GM20431 (cell line): ENCODE measurements at regions not wholly inside any gene's neighbourhood (a gene's known extent, or its start where the extent isn't known, plus 50 kb on each side); places are given as distances from the start of the nearest gene placed in this dataset.
"Not testable (repeated sequence)": the region's sequence is repeated elsewhere in the genome, so short reads cannot be mapped to it uniquely, and the experiment has no call there.

ENCODE experiments used
- in situ Hi-C: fragments of 300-500 bp; cut with MseI, MboI; formaldehyde crosslinking; loops from one replicate; pipeline ENCODE4 v1.15.0; 2020; ENCODE audit warnings: low sequenced_read_pairs; ENCODE audit not compliant: unreplicated experiment

DNA sequence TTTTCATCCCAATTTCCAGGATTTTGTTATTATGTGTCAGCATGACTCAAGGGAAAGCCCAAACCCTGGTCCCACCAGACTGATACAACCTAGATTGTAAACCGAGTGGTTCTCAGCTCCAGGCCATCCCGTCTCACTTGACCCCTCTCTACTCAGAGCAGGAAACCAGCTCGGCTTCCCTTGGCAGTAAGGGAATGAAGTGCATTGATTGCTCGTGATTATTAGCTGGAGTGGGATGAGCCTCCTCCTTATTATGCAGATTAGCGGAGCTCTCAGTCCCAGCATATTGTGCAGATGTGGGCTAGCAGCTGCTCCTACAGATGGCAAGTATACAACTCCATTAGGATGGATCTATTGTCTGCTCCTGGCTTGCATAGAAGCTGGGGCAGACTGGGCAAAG lies 167.6 kb downstream of the LNPK start:
- in situ Hi-C loops = no loop called here

DNA sequence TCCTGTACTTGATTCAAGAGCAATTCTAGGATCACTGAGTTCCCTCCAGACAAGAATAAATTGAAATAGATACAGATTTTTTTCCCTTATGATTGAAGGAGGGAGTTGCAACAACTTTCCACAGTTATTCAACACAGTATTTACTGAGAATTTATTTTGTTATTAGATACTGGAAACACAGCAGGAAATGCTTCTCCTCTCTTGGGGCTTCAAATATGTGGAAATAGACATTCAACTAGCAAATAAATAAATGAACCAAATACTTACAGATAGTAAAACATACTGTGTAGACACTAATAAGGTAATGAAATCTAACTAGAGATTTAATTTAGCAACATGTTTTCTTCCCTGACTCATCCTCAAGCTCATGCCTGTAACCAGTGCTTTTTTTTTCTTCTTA lies 169.2 kb downstream of the LNPK start:
- in situ Hi-C loops = no loop called here

DNA sequence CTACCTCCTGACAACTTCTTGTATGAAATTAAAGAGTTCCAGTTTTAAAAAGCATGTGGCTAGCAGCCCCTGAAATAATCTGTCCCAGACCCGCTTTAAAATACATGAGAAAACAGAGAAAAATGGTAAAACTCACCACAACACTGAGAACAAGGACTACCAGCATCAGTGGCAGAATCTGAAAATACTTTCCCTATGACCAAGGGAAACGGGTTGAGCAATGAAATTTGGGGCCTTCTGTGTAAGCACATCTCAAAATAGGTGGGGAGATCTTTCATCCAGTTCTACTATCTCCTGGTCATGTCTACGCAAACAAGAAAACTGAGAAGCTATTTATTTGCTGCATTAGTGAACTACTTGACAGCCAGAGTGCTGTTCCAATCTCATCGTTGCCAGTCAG lies 172.3 kb downstream of the LNPK start:
- in situ Hi-C loops = no loop called here

DNA sequence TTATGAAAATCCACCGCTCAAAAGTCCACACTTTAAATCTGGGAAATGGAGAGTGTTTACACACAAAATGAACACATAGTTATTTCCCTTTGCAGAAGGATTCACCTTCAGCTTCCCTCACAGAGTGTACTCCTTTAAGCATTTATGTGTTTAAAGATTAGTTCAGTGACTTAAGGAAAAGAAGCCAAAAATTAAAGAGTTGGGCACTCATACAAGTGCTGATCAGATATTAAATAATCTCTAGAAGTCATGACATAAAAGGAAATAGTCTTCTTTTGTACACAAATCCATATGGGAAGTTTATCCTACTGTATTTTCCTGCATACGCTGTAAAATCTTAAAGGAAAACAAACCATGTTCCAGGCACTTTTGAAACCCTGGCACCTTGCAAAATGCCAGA lies 174.2 kb downstream of the LNPK start:
- in situ Hi-C loops = no loop called here

DNA sequence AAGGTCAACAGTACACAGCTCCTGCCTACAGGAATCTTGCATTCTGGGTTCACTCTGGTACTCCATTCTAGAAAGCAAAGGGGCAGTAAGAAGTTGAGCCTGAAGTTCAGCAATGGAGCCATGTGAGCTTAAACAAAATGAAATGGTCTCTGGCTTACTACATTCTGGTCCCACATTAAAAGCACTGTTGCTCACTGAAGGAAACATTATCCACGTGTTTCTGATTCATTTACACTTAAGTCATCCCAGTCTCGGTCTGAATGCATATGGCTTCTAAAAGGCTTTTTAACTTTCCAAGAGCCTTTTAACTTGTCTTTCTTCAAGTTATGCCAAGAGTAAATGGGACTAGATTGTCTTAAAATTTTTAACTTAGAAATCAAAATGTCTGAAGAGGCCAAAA lies 177.8 kb downstream of the LNPK start:
- in situ Hi-C loops = no loop called here

DNA sequence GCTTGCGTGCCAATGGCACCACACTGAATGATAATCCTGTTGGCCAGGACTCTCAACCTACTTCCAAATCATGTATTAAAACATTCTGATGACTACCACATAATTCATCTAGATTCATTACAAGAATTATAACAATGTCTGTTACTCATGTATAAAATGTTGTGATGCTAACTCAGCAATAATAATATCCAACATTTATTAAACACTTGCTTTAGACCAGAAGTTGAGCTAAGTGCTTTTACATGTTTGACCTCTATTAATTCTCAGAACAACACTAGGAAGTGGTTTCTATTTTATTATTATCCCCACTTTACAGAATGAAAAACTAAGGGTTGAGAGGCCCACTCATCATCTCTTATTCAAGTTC lies 178.4 kb downstream of the LNPK start:
- in situ Hi-C loops = no loop called here

DNA sequence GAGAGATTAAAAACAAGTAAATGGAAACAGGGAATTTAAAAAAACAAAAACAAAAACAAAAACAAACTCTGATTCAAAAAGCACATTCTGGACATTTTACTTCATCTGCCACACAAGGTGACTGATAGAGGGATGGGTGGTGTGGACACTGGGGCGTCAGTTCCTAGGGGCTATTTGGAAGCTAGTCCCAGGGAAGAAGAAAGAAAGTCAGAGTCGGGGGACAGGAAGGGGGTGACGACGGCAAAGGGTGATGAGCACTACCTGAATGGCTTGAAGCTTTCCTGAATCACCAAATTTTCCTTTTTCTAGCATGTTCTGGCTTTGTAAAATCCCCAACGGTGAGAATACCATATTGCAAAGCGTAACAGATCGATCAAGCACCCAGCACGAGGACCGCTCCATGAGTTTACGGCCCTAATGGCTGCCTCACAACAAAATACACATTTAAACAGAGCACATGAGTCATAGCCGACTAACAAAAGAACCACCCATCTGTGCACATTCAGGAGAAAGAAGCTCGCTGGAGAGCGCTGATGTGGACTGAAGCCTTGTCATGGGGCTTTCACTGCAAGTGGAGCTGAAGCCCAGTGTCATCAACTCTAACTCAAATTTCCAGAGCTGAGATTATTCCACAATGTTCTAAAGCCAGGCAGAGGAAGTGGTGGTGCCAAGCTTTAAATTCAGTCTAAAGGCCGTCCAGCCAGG lies 178.9 kb downstream of the LNPK start:
- in situ Hi-C loops = no loop called here

DNA sequence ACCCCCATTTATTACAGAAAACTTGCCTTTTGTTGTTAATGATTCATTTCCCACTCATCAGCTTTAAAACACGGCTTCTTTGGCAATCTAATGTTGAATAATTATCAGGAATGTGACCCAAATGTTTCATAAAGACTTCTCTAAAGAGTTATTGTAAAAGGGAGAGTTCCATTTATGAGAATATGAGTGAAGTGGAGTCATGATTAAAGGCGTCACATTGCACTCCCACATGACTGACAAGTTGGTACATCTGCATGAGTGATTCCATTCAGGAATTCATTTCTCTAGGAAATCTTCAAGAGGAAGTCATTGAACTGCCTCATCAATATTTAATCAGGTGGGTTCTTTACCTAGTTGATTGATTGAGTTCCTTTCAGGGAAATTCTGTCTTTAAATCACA lies 184.8 kb downstream of the LNPK start:
- in situ Hi-C loops = no loop called here

DNA sequence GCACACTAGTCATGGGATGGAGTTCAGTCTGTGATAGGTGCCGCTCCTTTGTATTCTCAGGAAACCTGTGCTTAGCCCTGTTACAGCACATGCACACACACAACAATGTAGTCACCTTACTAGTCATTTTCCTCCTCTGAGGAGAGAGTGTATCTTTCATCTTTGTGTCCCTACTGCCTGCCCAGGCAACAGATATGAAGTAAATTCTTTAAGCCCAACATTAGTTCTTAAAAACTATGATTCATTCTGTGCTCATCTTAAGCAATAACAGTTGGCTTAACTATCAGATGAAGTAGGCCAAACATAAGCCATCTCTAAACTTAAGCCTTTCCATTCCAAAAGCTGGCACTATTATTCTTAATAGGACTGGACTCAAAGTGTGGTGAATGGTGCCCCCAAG lies 186.5 kb downstream of the LNPK start:
- in situ Hi-C loops = no loop called here

DNA sequence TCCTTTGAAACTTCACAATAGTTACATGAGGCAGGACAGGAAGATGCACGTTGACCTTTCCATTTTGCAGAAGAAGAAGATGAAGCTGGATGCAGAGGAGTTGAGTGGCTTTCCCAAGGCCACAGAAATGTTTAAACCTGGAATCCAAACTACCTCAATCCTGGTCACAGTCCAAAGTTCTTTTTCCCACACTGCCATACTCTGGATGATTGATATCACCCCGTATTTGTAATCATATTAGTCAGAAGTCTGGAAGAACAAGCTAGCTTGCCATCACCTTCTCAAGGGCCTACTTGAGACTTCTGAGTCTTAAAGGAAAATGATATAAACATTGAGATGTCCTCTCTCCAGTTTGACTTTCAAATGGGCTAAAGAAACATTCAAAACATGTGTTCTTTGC lies 190.1 kb downstream of the LNPK start:
- in situ Hi-C loops = no loop called here

DNA sequence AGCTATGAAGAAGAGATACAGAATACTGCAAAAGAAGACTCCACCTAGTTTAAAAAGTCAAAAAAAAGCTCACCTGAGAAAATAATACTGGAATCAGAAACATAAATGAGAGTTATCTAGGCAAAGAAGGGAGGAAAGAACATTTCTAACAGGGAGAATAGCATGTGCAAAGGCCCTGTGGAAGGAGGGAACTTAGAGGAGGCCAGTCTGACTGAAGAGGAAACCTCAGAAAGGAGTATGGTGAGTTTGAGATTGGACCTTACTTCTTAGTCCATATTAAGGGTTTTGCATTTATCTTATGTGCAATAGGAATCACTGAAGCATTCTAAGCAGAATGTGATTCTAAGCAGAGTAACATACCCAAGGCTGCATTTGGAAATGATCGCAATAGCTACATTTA lies 193.2 kb downstream of the LNPK start:
- in situ Hi-C loops = no loop called here

DNA sequence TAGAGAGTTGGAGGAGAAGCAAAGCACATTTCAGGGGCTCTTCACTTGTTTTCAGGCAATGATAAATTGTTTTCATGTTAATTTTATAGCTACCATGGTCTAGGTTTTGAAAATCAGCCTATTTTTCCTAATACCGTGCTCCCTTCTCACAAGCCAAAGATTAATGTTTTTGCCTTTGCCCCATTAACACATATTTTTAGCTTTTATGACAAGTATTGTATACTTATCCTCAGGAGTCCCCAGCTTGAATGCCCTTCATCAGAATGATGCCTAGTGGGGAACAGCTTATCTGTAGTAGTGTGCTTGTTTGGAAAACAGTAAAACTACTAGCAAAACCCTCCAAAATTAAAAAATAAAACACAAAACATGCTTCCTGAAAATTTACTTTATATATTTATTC lies 194.0 kb downstream of the LNPK start:
- in situ Hi-C loops = no loop called here

DNA sequence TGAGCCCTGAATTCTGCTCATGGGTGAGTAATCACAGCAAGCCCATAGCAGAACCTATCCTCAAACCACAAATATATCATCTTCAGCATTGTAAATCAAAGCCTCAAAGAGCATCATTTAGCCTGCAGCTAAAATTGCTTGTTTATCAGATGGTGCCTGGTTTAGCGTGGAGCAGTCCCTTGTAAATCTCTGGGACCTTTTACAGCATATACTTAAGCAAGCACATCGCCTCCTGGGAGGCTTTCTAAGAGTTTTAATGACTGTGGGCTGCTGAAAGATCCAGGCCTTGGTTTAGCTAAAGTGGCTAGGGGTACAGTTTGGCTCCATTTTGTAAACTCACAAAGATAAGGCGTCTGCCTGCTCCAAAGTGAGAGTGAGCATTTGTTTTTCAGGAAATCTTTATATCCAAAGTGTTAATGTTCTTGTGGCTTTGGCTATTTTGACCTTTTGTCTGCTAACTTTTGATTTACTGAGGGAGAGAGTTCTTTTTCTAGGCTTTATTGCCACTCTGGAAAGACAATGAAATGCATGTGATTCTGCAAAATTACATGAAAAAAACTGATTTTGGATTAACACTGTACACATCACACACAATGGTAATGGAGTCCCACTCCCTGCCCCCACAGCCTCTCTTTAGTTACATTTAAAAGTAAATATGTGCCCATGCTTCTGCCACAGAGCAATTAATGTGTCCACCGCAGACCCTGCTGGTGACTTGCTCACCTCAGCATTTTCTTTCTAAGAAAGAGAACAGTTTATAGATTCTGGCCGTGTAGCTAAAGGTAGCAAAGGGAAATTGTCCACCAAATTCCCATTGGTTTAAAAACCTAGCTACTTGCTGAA lies 194.8 kb downstream of the LNPK start:
- in situ Hi-C loops = no loop called here

DNA sequence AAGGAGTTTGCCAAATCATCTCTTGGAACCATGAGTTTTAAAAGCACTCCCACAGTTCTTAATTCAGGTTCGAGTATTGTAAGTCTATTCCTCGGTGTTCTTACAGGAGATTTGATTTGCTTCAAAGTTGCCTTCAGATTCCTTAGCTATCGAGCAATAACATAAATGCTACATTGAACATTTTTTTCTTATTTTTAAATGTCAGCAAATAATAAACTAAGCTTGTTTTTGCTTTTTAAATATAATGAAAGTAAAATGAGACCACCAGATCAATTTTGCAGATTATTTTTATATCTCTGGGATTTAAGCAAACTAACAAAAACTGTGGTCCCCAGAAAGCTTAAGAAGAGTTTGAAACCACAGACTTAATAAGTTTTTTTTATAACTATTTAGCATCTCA lies 195.5 kb downstream of the LNPK start:
- in situ Hi-C loops = no loop called here

DNA sequence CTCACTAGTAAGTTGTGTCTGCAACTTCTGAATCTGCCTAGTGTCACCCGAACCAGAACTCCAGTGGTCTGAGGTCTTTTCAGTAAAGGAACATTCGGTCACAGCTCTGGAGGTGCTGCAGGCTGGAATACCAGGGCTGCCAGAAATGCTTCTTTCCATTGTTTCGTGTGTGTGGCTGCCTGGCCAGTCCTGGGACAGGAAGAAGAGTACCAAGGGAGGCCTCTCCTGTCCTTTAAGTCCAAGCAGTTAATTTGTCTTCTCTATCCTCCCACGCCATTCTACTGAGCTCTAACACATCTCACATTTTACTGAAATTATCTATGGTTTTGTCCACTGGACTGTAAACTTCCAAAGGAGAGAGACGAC lies 196.0 kb downstream of the LNPK start:
- in situ Hi-C loops = no loop called here

DNA sequence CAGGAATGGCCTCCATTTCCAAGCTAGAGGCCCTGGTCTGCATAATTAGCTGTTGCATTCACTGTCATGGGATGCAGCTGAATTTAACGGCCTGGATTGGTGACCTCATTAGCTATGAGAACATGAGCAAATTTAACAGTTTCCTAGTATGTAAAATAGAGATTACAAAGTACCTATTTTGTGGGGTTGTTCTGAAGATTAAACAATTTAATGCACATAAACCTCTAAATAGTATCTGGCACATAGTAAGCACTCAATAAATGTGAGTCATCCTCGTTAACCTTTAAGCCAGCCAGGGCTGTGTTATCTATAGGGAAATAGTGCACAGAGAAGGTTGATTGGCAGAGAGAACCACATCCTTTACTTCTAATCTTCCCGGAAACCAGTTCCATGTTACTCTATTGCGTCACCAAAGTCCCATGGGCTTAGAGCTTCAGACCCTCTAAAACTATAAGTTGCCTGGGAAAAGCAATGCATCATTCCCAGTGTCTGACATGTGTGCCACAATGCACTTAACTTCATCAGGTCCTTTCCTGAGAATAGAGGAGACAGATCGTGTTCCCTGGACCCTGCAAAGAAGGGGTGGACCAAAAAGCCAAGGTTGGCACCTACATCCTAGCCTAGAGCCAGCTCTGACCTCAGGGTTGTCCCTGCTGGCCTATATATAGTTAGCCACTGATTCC lies 196.5 kb downstream of the LNPK start:
- in situ Hi-C loops = no loop called here

DNA sequence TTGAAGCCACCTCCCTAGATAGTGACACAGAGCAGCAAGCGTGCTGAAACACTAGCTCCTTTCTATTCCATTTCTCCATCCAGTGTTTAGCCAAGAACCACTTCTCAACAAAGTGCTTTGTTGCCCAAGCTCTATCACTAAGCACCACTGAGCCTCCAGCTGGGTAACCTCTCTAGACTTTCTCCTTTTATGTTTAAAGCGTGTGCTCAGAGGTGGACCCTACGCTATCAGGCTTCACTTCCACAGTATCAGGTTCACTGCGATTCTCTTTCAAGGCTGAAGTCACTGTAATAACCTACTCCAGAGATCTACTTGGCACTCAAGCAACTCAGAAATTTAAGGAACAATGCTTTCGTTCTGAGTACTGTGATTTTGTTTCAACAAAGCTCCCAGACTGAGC lies 197.9 kb downstream of the LNPK start:
- in situ Hi-C loops = no loop called here

DNA sequence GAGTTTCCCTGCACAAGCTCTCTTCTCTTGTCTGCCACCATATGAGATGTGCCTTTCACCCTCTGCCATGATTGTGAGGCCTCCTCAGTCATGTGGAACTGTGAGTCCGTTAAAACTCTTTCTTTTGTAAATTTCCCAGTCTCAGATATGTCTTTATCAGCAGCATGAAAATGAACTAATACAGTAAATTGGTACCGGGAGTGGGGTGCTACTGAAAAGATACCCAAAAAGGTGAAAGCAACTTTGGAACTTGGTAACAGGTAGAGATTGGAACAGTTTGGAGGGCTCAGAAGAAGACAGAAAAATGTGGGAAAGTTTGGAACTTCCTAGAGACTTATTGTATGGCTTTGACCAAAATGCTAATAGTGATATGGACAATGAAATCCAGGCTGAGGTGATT lies 205.6 kb downstream of the LNPK start:
- in situ Hi-C loops = not testable (repeated sequence)

DNA sequence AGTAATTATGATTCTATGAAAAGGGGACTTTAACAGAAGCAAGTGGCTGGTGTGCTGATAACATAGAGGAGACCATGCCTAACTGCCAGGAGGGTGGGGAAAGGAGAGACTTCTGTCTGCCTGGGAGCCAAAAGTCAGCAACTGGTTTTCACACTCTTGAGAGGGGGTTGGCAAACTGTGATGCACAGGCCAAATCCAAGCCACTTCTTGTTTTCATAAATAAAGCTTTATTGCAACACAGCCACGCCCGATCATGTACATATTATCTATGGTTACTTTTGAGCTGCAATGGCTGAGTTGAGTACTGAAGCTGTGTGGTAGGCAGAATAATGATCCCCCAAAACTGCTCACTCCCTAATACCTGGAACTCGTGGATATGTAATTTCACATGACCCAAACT lies 208.4 kb downstream of the LNPK start:
- in situ Hi-C loops = no loop called here

DNA sequence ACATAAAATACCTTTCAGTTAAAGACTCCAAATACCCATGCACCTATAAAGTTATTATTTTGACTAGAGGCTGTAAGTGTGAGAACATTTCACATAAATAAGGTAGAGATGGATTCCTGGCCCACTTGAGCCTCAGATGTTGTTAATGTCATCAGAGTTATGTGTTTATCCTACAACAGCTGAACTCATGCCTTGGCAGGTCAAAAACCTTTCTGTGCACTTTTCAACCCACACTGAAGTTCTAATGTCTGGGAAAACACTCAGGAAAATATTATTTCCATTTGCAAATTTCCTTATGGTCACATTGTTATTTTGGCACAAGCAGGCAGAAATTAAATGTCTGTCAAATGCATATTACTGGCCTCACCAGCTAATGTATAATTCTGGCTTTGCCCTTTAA lies 209.2 kb downstream of the LNPK start:
- in situ Hi-C loops = no loop called here

DNA sequence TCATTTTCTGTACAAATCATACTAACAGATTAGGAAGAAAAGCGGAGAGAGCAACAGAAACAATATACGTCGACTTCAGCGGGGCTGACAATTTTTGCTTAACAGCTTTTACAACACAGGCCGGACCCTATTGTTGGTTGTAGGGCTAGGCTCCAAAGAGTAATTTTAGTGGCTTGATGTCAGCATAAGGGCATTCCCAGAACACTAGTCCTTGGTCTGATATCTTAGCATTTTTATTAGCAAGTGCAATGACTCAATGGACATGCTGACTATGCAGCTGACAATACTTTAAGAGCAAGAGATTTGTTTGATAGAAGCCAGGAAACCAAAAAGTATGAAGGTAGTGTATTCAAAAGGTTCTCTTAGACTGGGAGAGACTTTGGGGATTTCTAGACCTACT lies 209.9 kb downstream of the LNPK start:
- in situ Hi-C loops = no loop called here
